GM12878 (cell line): ENCODE measurements at regions not wholly inside any gene's neighbourhood (a gene's known extent, or its start where the extent isn't known, plus 50 kb on each side); places are given as distances from the start of the nearest gene placed in this dataset.

Experiments used
- ATAC-seq: fragments of 200-7000 bp; cut with Tn5 transposase; 3 replicates; pipeline ENCODE4 v1.9.1; 2020; ENCODE audit warnings: mild to moderate bottlenecking, moderate library complexity
- BruUV-seq: library from RNA; stranded (reverse); fragments of 400-500 nt; replicated peaks from 2 replicates; lab custom pipeline; 2021; lab: Mats Ljungman, UMichigan
- CTCF ChIA-PET: fragments of 300-600 bp; sonication (Branson Sonifier 250); formaldehyde crosslinking; extraction: SDS; loops from one replicate; lab custom pipeline; 2021; ENCODE audit warnings: inconsistent platforms; lab: Yijun Ruan, JAX
- POLR2A ChIA-PET: fragments of 350-600 bp; formaldehyde crosslinking; extraction: SDS; loops from one replicate; lab custom pipeline; 2021; ENCODE audit warnings: inconsistent platforms; lab: Charles Lee
- RAD21 ChIA-PET: fragments of 300-600 bp; sonication (Branson Sonifier 250); formaldehyde crosslinking; loops from one replicate; lab custom pipeline; 2023; ENCODE audit warnings: antibody characterized with exemption; ENCODE audit not compliant: unreplicated experiment; lab: Charles Lee
- SMC1A ChIA-PET: fragments of 300-600 bp; sonication (Branson Sonifier 250); formaldehyde crosslinking; loops from one replicate; lab custom pipeline; 2023; ENCODE audit not compliant: unreplicated experiment, uncharacterized antibody; lab: Charles Lee
- DNase-seq: peaks from one replicate; pipeline ENCODE4 v3.0.0-alpha.2; 2011; ENCODE audit warnings: low read depth, low spot score
- FAIRE-seq: peaks from 3 replicates; lab custom pipeline; 2011; peaks lifted over from hg19 to GRCh38; lab: Jason Lieb, UNC
- H2AFZ ChIP-seq: 2 replicates; pipeline ENCODE4 v1.6.0; 2011; ENCODE audit warnings: low read depth, low read length, control low read depth; ENCODE audit not compliant: control insufficient read depth
- H3K27ac ChIP-seq: 2 replicates; pipeline ENCODE4 v1.5.1; 2011; ENCODE audit warnings: control low read depth; ENCODE audit not compliant: control insufficient read depth, insufficient read depth
- H3K27me3 ChIP-seq, 2 experiments: replicated peaks in 1 of 2; 2 replicates each; pipeline versions ENCODE4 v1.6.0 to v1.6.1; 2011; ENCODE audit warnings: low read length in 1 of 2; ENCODE audit not compliant: control insufficient read depth in 2 of 2, insufficient read depth in 2 of 2
- H3K36me3 ChIP-seq, 2 experiments: 2 replicates each; pipeline ENCODE4 v1.5.1; 2011; ENCODE audit warnings: low read length in 1 of 2; ENCODE audit not compliant: control insufficient read depth in 2 of 2, insufficient read depth in 2 of 2
- H3K4me1 ChIP-seq: 2 replicates; pipeline ENCODE4 v1.6.1; 2011; ENCODE audit warnings: mild to moderate bottlenecking, low read length, moderate library complexity, mixed read lengths; ENCODE audit not compliant: control insufficient read depth, insufficient read depth
- H3K4me2 ChIP-seq: 2 replicates; pipeline ENCODE4 v1.6.0; 2011; ENCODE audit warnings: control low read depth; ENCODE audit not compliant: control insufficient read depth, insufficient read depth
- H3K4me3 ChIP-seq: fragments of 200-600 bp; sonication (generic); 2 replicates; pipeline ENCODE4 v1.5.1; 2016
- H3K79me2 ChIP-seq: 2 replicates; pipeline ENCODE4 v1.6.0; 2011; ENCODE audit warnings: low read length; ENCODE audit not compliant: control insufficient read depth, insufficient read depth
- H3K9ac ChIP-seq: 2 replicates; pipeline ENCODE4 v1.8.0; 2011; ENCODE audit warnings: low read length, control low read depth, mixed read lengths; ENCODE audit not compliant: control insufficient read depth, insufficient read depth
- H3K9me3 ChIP-seq: replicated peaks from 3 replicates; pipeline ENCODE4 v1.5.1; 2011; ENCODE audit warnings: mild to moderate bottlenecking, low read length; ENCODE audit not compliant: control insufficient read depth, insufficient read depth
- H4K20me1 ChIP-seq: 2 replicates; pipeline ENCODE4 v1.6.0; 2011; ENCODE audit not compliant: control insufficient read depth, insufficient read depth
- BCLAF1 ChIP-seq: fragments of 450-650 bp; IDR thresholded peaks from 2 replicates; pipeline ENCODE4 v1.6.1; 2017; ENCODE audit warnings: antibody characterized with exemption, mild to moderate bottlenecking, moderate library complexity
- BMI1 ChIP-seq: fragments of 450-650 bp; IDR thresholded peaks from 2 replicates; pipeline ENCODE4 v1.6.1; 2016; ENCODE audit warnings: mild to moderate bottlenecking, moderate library complexity, borderline replicate concordance
- CEBPB ChIP-seq, 2 experiments: fragments of 150-350 bp in 1 of 2; IDR thresholded peaks; 2 replicates each; pipeline ENCODE4 v1.6.1; 2012 to 2014; ENCODE audit warnings: low read depth in 2 of 2, low read length in 2 of 2, borderline replicate concordance in 1 of 2, inconsistent platforms in 1 of 2
- E2F8 ChIP-seq: fragments of 450-650 bp; IDR thresholded peaks from 2 replicates; pipeline ENCODE4 v1.6.1; 2018; ENCODE audit warnings: mild to moderate bottlenecking, low read depth, moderate library complexity; ENCODE audit not compliant: partially characterized antibody
- ELK1 ChIP-seq: IDR thresholded peaks from 2 replicates; pipeline ENCODE4 v1.6.1; 2012; ENCODE audit warnings: low read depth, low read length, improper control_type of control experiment
- IKZF2 ChIP-seq, 2 experiments: fragments of 450-650 bp; IDR thresholded peaks; 2 replicates each; pipeline ENCODE4 v1.6.1; 2017; ENCODE audit warnings: mild to moderate bottlenecking in 2 of 2, moderate library complexity in 2 of 2
- MYB ChIP-seq: fragments of 150-350 bp; IDR thresholded peaks from 2 replicates; pipeline ENCODE4 v1.6.1; 2014; ENCODE audit warnings: mild to moderate bottlenecking, low read depth, low read length, borderline replicate concordance
- POLR2AphosphoS2 ChIP-seq: IDR thresholded peaks from 2 replicates; pipeline ENCODE4 v1.6.1; 2011; ENCODE audit warnings: low read depth, mild to moderate bottlenecking, low read length, improper control_type of control experiment, moderate library complexity
- SMARCA5 ChIP-seq: fragments of 450-650 bp; IDR thresholded peaks from 2 replicates; pipeline ENCODE4 v1.6.1; 2017; ENCODE audit warnings: mild to moderate bottlenecking
- SUZ12 ChIP-seq: fragments of 200-600 bp; sonication (generic); IDR thresholded peaks from one replicate; pipeline ENCODE4 v1.6.1; 2018; ENCODE audit warnings: antibody characterized with exemption, mild to moderate bottlenecking; ENCODE audit not compliant: unreplicated experiment
- YBX1 ChIP-seq: fragments of 450-650 bp; IDR thresholded peaks from 2 replicates; pipeline ENCODE4 v1.6.1; 2016; ENCODE audit warnings: antibody characterized with exemption
- in situ Hi-C: fragments of 300-500 bp; cut with MboI; formaldehyde crosslinking; loops from 9 replicates; pipeline ENCODE4 v1.14.3; 2018; ENCODE audit warnings: mixed read lengths
- intact Hi-C: fragments of 100-400 bp; cut with micrococcal nuclease; formaldehyde crosslinking; loops from one replicate; pipeline ENCODE4 v1.14.2; 2022; ENCODE audit not compliant: unreplicated experiment

- no peak overlapping the region for H3K4me3 ChIP-seq
- H3K79me2 ChIP-seq = no peaks in the 10 kb centered on the region
- no peak for DNase-seq
- intact Hi-C loops = no loop called here
- in situ Hi-C loops = no loop called here
- ChIA-PET POLR2A (no interaction called here), SMC1A (no interaction called here), RAD21 (no interaction called here), CTCF (no interaction called here)
- H2AFZ ChIP-seq = no peak overlapping the region
- H3K27ac ChIP-seq = no peak overlapping the region
- H4K20me1 ChIP-seq = no peaks in the 10 kb centered on the region
- H3K9me3 ChIP-seq = no peaks in the 10 kb centered on the region
- ATAC-seq = no peak
- no peaks in the 10 kb centered on the region for H3K4me1 ChIP-seq
- no peaks in the 10 kb centered on the region; a peak in 1 of 4 replicates for H3K36me3 ChIP-seq
- H3K9ac ChIP-seq = no peak overlapping the region
- no peaks in the 10 kb centered on the region for H3K27me3 ChIP-seq
- FAIRE-seq = no peak
- no TSS peak for BruUV-seq
- no peak overlapping the region for H3K4me2 ChIP-seq
- TF ChIP-seq BCLAF1 (no peak), YBX1 (no peak), SMARCA5 (no peak), POLR2AphosphoS2 (no peak), E2F8 (no peak), CEBPB (IDR thresholded peaks at IDR 0.05; ENCODE audit: borderline replicate concordance in 1 of 2, low read depth in 2 of 2, low read length in 2 of 2) (no peak), IKZF2 (IDR thresholded peaks at IDR 0.05) (no peak), SUZ12 (no peak), BMI1 (no peak), ELK1 (no peak), MYB (no peak)
- TF ChIP-seq, all 136 proteins: peak for 0
Measured at GRCh38 chr1:238898856-238899255, 487.5 kb upstream of the CHRM3 start.
